ENCODE measurements at regions not wholly inside any gene's neighbourhood (a gene's known extent, or its start where the extent isn't known, plus 50 kb on each side); places are given as distances from the start of the nearest gene placed in this dataset.
"Not testable (repeated sequence)": the region's sequence is repeated elsewhere in the genome, so short reads cannot be mapped to it uniquely, and the experiment has no call there.

GRCh38 chr11:37322333-37323194 lies 724.5 kb upstream of the RAG2 start:
- intact Hi-C loops (cut with DNase I): no loop called here
- TF ChIP-seq CTCF (IDR thresholded peaks at IDR 0.05): no peak
- no peak for ATAC-seq

GRCh38 chr11:37320921-37321320 lies 722.9 kb upstream of the RAG2 start:
- Histone ChIP-seq H3K9me3 (no peaks in the 10 kb centered on the region), H3K4me3 (no peak overlapping the region), H3K27me3 (ENCODE audit: low read depth) (no peaks in the 10 kb centered on the region), H3K27ac (no peak overlapping the region), H3K4me1 (no peaks in the 10 kb centered on the region), H3K36me3 (no peaks in the 10 kb centered on the region)
- no peak for TF ChIP-seq CTCF (IDR thresholded peaks at IDR 0.05)
- intact Hi-C loops (cut with DNase I): no loop called here
- ATAC-seq (no peak), DNase-seq (no peak)

More at GRCh38 chr11:37322333-37323194, 724.5 kb upstream of the RAG2 start:
- Histone ChIP-seq H3K4me3 (no peak overlapping the region), H3K36me3 (no peaks in the 10 kb centered on the region), H3K4me1 (no peaks in the 10 kb centered on the region), H3K27ac (no peak overlapping the region), H3K27me3 (ENCODE audit: low read depth) (no peaks in the 10 kb centered on the region), H3K9me3 (no peaks in the 10 kb centered on the region)
- no peak for DNase-seq

GRCh38 chr11:37317803-37318202 lies 719.8 kb upstream of the RAG2 start:
- H3K9me3 ChIP-seq: no peaks in the 10 kb centered on the region
- no peaks in the 10 kb centered on the region for H3K27me3 ChIP-seq (ENCODE audit: low read depth)
- H3K4me3 ChIP-seq: no peak overlapping the region
- ATAC-seq (no peak), DNase-seq (no peak)
- intact Hi-C loops (cut with DNase I): no loop called here
- no peak overlapping the region for H3K27ac ChIP-seq
- H3K4me1 ChIP-seq: no peaks in the 10 kb centered on the region
- no peaks in the 10 kb centered on the region for H3K36me3 ChIP-seq
- TF ChIP-seq CTCF (IDR thresholded peaks at IDR 0.05): no peak

- Histone ChIP-seq H3K4me1 (no peaks in the 10 kb centered on the region), H3K27ac (no peak overlapping the region), H3K27me3 (ENCODE audit: low read depth) (no peaks in the 10 kb centered on the region), H3K4me3 (no peak overlapping the region), H3K9me3 (no peaks in the 10 kb centered on the region), H3K36me3 (no peaks in the 10 kb centered on the region)
- ATAC-seq: no peak
- no peak for TF ChIP-seq CTCF (IDR thresholded peaks at IDR 0.05)
- intact Hi-C loops (cut with DNase I): no loop called here
- DNase-seq: no peak
Observed at GRCh38 chr11:37313266-37313665, 715.2 kb upstream of the RAG2 start.

GRCh38 chr11:37306563-37306962 lies 708.5 kb upstream of the RAG2 start:
- no peaks in the 10 kb centered on the region for H3K27me3 ChIP-seq (ENCODE audit: low read depth)
- no peak for ATAC-seq

GRCh38 chr11:37301405-37301804 lies 703.4 kb upstream of the RAG2 start:
- intact Hi-C loops (cut with DNase I); DNase-seq; H3K4me3 ChIP-seq; H3K27ac ChIP-seq; H3K27me3 ChIP-seq (ENCODE audit: low read depth); H3K9me3 ChIP-seq; H3K4me1 ChIP-seq; H3K36me3 ChIP-seq; ATAC-seq: not testable (repeated sequence)

More at GRCh38 chr11:37306563-37306962, 708.5 kb upstream of the RAG2 start:
- intact Hi-C loops (cut with DNase I): no loop called here
- H3K4me3 ChIP-seq: no peak overlapping the region
- H3K36me3 ChIP-seq: no peaks in the 10 kb centered on the region
- peaks cover under 1% of the 10 kb centered on the region for H3K9me3 ChIP-seq
- no peak for TF ChIP-seq CTCF (IDR thresholded peaks at IDR 0.05)
- DNase-seq: no peak
- no peak overlapping the region for H3K27ac ChIP-seq
- H3K4me1 ChIP-seq: no peaks in the 10 kb centered on the region
